ENCODE measurements at regions not wholly inside any gene's neighbourhood (a gene's known extent, or its start where the extent isn't known, plus 50 kb on each side); places are given as distances from the start of the nearest gene placed in this dataset.

- TF ChIP-seq GATA2 (IDR thresholded peaks at IDR 0.05; ENCODE audit: low read depth, low read length) = no peak
- TF ChIP-seq GATA3 (IDR thresholded peaks at IDR 0.05; ENCODE audit: low read depth, low read length) = no peak
Measured at GRCh38 chr5:4647955-4648354, 492.2 kb upstream of the ADAMTS16 start.
